DOHH2 (cell line): ENCODE measurements at regions not wholly inside any gene's neighbourhood (a gene's known extent, or its start where the extent isn't known, plus 50 kb on each side); places are given as distances from the start of the nearest gene placed in this dataset.

Source experiments
- EZH2phosphoT487 ChIP-seq: fragments of 200-600 bp; sonication (generic); IDR thresholded peaks from 2 replicates; pipeline ENCODE4 v1.6.1; 2017; ENCODE audit warnings: borderline replicate concordance, mild to moderate bottlenecking, antibody characterized with exemption, low read length, moderate library complexity, mixed read lengths
- TF ChIP-seq, protein P1 (sequence below): fragments of 200-600 bp; sonication (generic); IDR thresholded peaks from one replicate; pipeline ENCODE4 v1.5.1; 2014; ENCODE audit warnings: antibody characterized with exemption, mild to moderate bottlenecking, low read depth, low read length; ENCODE audit not compliant: poor library complexity, severe bottlenecking

DNA sequence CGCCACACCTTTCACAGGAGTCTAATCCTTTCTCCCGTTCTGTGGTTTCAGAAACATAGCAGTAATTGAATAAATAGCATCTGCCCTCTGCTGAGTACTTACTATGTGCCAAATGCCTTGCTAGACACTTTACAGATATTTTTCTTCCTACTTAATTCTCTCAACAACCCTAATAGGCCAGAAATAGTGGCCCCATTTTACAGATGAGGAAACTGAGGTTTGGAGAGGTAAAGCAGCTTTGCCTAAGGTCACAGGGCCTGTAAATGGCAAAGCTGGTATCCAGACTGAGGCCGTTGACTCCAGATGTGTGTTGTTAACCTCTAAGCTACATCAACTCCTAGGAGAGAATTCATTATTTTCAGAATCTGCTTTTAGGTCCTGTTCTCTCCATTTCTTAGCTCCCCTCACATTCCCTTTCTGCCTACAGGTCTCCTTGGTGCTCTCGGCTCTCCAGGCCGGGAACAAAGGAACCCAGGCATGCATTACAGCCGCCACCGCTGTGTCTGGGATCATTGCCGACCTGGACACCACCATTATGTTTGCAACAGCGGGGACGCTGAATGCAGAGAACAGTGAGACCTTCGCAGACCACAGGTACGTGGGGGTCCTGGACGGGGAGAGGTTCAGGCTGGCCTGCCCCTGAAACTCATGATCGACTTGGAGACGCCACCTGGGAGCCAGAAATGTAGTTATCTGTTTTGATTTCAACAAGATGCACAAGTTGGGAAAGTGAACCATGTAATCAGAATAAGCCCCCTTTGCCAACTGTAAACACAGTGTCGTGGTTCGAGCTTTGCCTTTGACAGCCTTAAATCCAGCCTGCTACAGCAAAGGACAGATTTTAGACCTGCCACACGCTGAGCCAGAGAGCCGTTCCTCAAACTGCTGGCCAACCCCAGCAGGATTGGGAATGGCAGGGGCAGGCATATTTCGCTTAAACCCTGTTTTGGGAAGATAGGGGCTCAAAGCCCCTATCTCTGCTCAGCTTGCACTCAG, 246.5 kb upstream of the TPM1 start:
- TF ChIP-seq, protein P1, sequence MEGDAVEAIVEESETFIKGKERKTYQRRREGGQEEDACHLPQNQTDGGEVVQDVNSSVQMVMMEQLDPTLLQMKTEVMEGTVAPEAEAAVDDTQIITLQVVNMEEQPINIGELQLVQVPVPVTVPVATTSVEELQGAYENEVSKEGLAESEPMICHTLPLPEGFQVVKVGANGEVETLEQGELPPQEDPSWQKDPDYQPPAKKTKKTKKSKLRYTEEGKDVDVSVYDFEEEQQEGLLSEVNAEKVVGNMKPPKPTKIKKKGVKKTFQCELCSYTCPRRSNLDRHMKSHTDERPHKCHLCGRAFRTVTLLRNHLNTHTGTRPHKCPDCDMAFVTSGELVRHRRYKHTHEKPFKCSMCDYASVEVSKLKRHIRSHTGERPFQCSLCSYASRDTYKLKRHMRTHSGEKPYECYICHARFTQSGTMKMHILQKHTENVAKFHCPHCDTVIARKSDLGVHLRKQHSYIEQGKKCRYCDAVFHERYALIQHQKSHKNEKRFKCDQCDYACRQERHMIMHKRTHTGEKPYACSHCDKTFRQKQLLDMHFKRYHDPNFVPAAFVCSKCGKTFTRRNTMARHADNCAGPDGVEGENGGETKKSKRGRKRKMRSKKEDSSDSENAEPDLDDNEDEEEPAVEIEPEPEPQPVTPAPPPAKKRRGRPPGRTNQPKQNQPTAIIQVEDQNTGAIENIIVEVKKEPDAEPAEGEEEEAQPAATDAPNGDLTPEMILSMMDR, result no peak
- no peak for TF ChIP-seq EZH2phosphoT487
